Testis (tissue), 2 donors: ENCODE measurements at regions not wholly inside any gene's neighbourhood (a gene's known extent, or its start where the extent isn't known, plus 50 kb on each side); places are given as distances from the start of the nearest gene placed in this dataset.

Experiments
- DNase-seq: peaks from one replicate; pipeline ENCODE4 v3.0.0-alpha.2; 2019
- H3K27ac ChIP-seq, 2 donors: fragments of 200-600 bp; sonication (generic); one replicate each; pipeline ENCODE4 v1.5.1; 2019
- H3K27me3 ChIP-seq: fragments of 200-600 bp; sonication (generic); one replicate; pipeline ENCODE4 v1.5.1; 2019
- H3K36me3 ChIP-seq: fragments of 200-600 bp; sonication (generic); one replicate; pipeline ENCODE4 v1.5.1; 2017; ENCODE audit warnings: low read depth; ENCODE audit errors: missing control alignments
- H3K4me1 ChIP-seq: fragments of 200-600 bp; sonication (generic); one replicate; pipeline ENCODE4 v1.5.1; 2019
- H3K4me3 ChIP-seq, 2 donors: fragments of 200-600 bp; sonication (generic); one replicate each; pipeline ENCODE4 v1.5.1; 2017 to 2019
- H3K9me3 ChIP-seq: fragments of 200-600 bp; sonication (generic); one replicate; pipeline ENCODE4 v1.5.1; 2017
- POLR2A ChIP-seq: fragments of 450-650 bp; IDR thresholded peaks from one replicate; pipeline ENCODE4 v1.6.1; 2017; ENCODE audit warnings: antibody characterized with exemption, mild to moderate bottlenecking, moderate library complexity
- WGBS, 2 donors: methylation state at CpG; one replicate each; pipeline ENCODE4 v1.1.5; 2018; 5-methylcytosine and 5-hydroxymethylcytosine counted together
- intact Hi-C: fragments of 100-400 bp; cut with DNase I; formaldehyde crosslinking; loops from one replicate; pipeline ENCODE4 v1.15.1; 2023; ENCODE audit warnings: low total_unique reads
- TF ChIP-seq, protein P1 (sequence below), 3 experiments: fragments of 450-650 bp in 2 of 3; fragments of 200-600 bp in 1 of 3; sonication (generic) in 1 of 3; IDR thresholded peaks; one replicate each; pipeline ENCODE4 v1.5.1; 2016 to 2019; ENCODE audit warnings: antibody characterized with exemption in 3 of 3, mild to moderate bottlenecking in 2 of 3, moderate library complexity in 1 of 3

DNA sequence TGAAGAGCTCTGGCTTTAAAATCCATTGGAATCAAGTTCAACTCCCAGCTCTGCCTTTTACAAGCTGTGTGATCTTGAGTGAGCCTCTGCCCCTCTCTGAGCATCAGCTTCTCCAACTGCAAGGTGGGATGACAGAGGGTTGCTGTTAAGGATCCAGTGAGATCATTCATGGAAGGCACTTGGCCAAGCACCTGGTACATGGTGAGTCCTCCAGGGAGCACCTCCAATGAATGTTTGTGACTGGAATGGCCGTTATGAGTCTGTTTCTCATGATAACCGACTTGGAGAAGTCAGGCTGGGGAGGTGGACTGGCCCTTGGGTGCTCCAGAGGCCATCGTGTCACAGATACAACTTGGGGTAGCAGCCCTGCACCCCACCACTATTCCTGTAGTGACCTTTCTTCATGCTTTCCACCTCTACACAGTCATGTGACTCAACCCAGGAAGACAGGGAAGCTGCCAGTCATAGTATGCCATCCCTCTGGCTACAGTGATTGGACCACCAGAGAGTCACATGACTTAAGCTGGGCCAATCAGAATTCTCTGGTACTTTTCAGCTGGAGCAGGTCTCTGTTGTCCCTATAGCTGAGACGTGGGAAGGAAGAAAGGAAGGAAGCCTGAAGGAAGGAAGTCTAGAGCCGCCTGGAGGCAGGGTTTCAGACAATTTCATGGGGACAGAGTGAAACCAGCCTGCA is 146.5 kb upstream of the MYL2 start:
- no peaks in the 10 kb centered on the region for H3K9me3 ChIP-seq
- no peaks in the 10 kb centered on the region for H3K36me3 ChIP-seq
- H3K27ac ChIP-seq, result no peak overlapping the region
- no peaks in the 10 kb centered on the region for H3K27me3 ChIP-seq
- peak; percentile 41 for DNase-seq
- H3K4me3 ChIP-seq, result no peak overlapping the region
- intact Hi-C loops, result no loop called here
- TF ChIP-seq POLR2A, result no peak
- TF ChIP-seq, protein P1, sequence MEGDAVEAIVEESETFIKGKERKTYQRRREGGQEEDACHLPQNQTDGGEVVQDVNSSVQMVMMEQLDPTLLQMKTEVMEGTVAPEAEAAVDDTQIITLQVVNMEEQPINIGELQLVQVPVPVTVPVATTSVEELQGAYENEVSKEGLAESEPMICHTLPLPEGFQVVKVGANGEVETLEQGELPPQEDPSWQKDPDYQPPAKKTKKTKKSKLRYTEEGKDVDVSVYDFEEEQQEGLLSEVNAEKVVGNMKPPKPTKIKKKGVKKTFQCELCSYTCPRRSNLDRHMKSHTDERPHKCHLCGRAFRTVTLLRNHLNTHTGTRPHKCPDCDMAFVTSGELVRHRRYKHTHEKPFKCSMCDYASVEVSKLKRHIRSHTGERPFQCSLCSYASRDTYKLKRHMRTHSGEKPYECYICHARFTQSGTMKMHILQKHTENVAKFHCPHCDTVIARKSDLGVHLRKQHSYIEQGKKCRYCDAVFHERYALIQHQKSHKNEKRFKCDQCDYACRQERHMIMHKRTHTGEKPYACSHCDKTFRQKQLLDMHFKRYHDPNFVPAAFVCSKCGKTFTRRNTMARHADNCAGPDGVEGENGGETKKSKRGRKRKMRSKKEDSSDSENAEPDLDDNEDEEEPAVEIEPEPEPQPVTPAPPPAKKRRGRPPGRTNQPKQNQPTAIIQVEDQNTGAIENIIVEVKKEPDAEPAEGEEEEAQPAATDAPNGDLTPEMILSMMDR (IDR thresholded peaks at IDR 0.05), result no peak
- no peaks in the 10 kb centered on the region for H3K4me1 ChIP-seq
- 66 to 70% methylated on average over 5 of the region's 5 CpGs for WGBS, 2 donors

DNA sequence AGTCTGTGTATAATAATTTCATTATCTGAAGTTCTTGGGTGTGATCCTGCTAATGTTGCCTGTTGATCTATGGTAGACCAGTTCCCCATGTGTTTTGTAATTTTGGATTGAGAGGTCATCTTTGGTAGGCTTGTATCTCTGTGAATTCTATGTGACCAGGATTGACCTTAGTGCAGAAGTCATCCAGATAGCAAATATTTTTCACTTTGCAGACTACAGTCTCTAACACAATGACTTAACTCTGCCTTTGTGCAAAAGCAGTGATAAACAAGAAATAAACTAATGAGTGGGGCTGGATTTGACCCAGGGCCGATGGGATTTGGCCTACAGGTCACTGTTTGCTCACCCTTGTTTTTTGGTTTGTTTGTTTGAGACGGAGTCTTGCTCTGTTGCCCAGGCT is 144.6 kb upstream of the MYL2 start:
- no peaks in the 10 kb centered on the region for H3K4me1 ChIP-seq
- DNase-seq, result no peak
- no peak for TF ChIP-seq POLR2A
- TF ChIP-seq, protein P1 (IDR thresholded peaks at IDR 0.05), result no peak
- H3K36me3 ChIP-seq, result no peaks in the 10 kb centered on the region
- H3K27ac ChIP-seq, result no peak overlapping the region
- WGBS, 2 donors, result 97 to 98% methylated on average over 2 of the region's 2 CpGs
- intact Hi-C loops, result no loop called here
- no peaks in the 10 kb centered on the region for H3K9me3 ChIP-seq
- no peaks in the 10 kb centered on the region for H3K27me3 ChIP-seq
- H3K4me3 ChIP-seq, result no peak overlapping the region

DNA sequence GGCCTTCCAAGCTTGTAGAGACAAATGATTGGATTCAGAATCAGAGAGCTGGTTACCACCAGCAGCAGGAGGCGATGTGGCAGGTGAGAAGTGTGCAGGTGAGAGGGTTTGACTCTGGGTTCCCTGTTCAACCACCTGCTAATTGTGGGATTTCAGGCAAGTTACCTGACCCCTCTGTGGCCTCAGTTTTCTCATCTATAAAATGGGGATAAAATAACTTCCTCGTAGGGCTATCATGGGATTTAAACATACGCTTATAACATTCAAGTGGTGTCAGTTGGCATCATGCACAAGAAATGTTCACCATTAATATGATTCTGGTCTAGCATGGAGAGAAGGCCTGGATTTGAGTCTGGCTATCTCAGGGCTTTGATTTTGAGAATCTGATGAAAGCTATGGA is 143.8 kb upstream of the MYL2 start:
- H3K4me3 ChIP-seq, result no peak overlapping the region
- no peak for TF ChIP-seq POLR2A
- TF ChIP-seq, protein P1 (IDR thresholded peaks at IDR 0.05), result no peak
- 96 to 100% methylated on average over 3 of the region's 3 CpGs for WGBS, 2 donors
- no peaks in the 10 kb centered on the region for H3K4me1 ChIP-seq
- H3K27ac ChIP-seq, result no peak overlapping the region
- no peaks in the 10 kb centered on the region for H3K9me3 ChIP-seq
- intact Hi-C loops, result no loop called here
- no peaks in the 10 kb centered on the region for H3K36me3 ChIP-seq
- H3K27me3 ChIP-seq, result no peaks in the 10 kb centered on the region
- DNase-seq, result no peak

DNA sequence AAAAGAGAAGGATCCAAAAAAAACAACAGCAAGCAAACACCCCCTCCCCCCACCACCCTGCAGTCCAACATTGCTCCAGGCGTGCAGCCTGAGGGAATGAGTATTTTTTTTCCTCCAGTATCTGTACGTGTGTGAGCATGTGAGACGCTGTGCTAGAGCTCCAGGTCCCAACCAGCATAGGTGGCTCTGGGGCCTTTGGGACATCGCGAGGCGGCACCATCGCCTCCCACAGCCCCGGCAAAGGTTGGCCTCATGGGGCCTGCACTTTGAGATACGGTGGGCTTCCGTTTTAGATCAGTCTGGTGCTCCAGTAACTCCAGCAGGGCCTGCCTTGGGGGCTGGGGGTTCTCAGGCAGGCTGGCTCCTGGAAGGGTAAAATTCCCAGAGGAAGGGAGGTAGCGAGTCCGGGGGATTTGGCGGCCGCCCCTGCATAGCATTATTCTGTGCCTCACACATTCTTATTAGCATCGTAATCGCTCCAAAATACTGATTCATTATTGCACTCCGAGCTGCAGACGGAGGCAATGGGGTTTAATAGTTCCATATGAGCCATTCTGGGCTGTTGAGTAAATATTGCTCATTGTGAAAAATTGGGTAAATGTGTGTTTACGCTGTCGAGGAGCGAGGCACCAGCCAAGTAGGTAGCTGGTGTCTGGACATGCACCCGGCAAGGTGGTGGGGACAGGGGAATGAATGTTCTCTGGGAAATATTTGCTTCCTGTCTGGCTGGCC is 143.1 kb upstream of the MYL2 start:
- H3K36me3 ChIP-seq, result no peaks in the 10 kb centered on the region
- intact Hi-C loops, result no loop called here
- WGBS, 2 donors, result 82 to 85% methylated on average over 15 to 20 of the region's 22 CpGs
- H3K4me3 ChIP-seq, result no peak overlapping the region
- no peaks in the 10 kb centered on the region for H3K9me3 ChIP-seq
- H3K27ac ChIP-seq, result no peak overlapping the region
- no peak for TF ChIP-seq POLR2A
- no peak for DNase-seq
- H3K4me1 ChIP-seq, result no peaks in the 10 kb centered on the region
- no peaks in the 10 kb centered on the region for H3K27me3 ChIP-seq

DNA sequence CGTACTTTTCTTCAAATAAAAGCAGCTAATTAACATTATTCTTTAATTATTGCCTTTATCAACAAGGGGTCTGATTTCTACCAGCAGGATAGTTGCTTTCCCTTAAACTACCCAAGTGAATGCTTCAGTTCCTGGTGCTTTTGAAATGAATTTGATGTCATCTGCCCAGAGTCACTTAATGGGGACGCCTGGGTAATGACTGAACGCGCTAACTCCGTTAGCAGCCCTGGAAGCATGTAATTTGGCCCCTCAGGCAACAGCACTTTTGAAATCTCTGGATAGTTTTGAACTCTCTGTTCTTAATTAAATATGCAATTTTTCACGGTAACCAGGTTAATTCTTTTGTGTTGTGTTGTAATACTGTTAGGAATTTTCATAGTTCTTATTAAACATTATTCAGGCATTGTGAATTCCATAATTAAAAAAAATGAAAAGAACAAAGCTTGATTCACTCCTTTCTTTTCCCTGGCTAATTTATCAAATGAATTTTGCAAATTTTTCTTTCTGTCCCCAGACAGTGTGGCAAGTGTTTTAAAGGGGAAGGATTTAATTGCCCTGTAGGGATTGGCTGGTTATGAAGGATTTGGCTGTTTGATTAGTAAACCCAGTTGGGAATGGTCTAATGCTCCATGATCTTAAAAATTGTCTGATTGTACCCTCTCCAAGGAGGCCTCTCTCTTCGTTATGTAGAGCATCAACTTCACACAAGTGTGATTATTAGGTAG is 137.5 kb upstream of the MYL2 start:
- no peak for TF ChIP-seq POLR2A
- TF ChIP-seq, protein P1 (IDR thresholded peaks at IDR 0.05), result no peak
- intact Hi-C loops, result no loop called here
- no peak overlapping the region for H3K4me3 ChIP-seq
- H3K27ac ChIP-seq, result no peak overlapping the region
- no peaks in the 10 kb centered on the region for H3K4me1 ChIP-seq
- 77 to 82% methylated on average over 7 of the region's 7 CpGs for WGBS, 2 donors
- H3K36me3 ChIP-seq, result no peaks in the 10 kb centered on the region
- no peak for DNase-seq
- no peaks in the 10 kb centered on the region for H3K27me3 ChIP-seq
- no peaks in the 10 kb centered on the region for H3K9me3 ChIP-seq
